ENCODE measurements at regions not wholly inside any gene's neighbourhood (a gene's known extent, or its start where the extent isn't known, plus 50 kb on each side); places are given as distances from the start of the nearest gene placed in this dataset.

GRCh38 chr15:31550211-31550977 is 223.8 kb downstream of the KLF13 start:
- Mint-ChIP-seq H3K4me3 (no peak overlapping the region), H3K9me3 (no peaks in the 10 kb centered on the region), H3K27ac (no peak overlapping the region), H3K27me3 (ENCODE audit: insufficient read depth) (no peaks in the 10 kb centered on the region), H3K36me3 (ENCODE audit: low read depth) (no peaks in the 10 kb centered on the region), H3K4me1 (no peaks in the 10 kb centered on the region)
- Histone ChIP-seq H3K36me3 (ENCODE audit: control insufficient read depth, insufficient read depth, low read length) (no peaks in the 10 kb centered on the region), H3K27ac (ENCODE audit: low read depth, low read length) (no peak overlapping the region), H3K27me3 (ENCODE audit: control insufficient read depth, insufficient read depth, low read length, poor library complexity, severe bottlenecking) (no peaks in the 10 kb centered on the region), H3K4me1 (ENCODE audit: control insufficient read depth, insufficient read depth, low read length) (no peaks in the 10 kb centered on the region), H3K9me3 (ENCODE audit: control insufficient read depth, low read length) (no peaks in the 10 kb centered on the region), H3K9ac (ENCODE audit: extremely low read depth, low read length, poor library complexity, severe bottlenecking) (no peak overlapping the region), H3K4me3 (ENCODE audit: low read length) (no peak overlapping the region)
- no peak for TF ChIP-seq CTCF (conservative IDR thresholded peaks at IDR 0.05)
- 94 to 95% methylated on average over 6 to 8 of the region's 8 CpGs for WGBS, 2 experiments (ENCODE audit: insufficient coverage in 1 of 2, insufficient read length in 1 of 2)
- DNase-seq, result no peak

DNA sequence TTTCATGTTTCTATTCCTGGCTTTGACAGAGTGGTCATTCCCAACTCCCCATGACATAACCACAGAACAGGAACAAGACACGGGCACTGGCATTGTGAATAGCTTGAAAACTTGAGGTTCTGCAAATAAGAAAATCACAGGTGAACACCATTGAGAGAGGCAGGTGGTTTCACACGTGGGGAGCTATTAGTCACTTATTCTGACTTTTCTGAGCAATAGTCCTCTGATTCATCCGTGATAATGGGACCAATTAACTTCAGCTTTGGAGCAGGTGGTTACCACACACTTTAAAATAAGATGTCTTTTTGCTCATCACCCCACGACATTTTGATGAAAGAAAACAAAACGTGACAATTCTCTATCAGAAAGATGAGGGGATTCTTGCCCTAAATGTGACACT is 224.7 kb downstream of the KLF13 start:
- no peak overlapping the region for H3K4me3 ChIP-seq (ENCODE audit: low read length)
- H3K9ac ChIP-seq (ENCODE audit: extremely low read depth, low read length, poor library complexity, severe bottlenecking), result no peak overlapping the region
- H3K4me1 ChIP-seq (ENCODE audit: control insufficient read depth, insufficient read depth, low read length), result no peaks in the 10 kb centered on the region
- no peak for DNase-seq
- no peaks in the 10 kb centered on the region for H3K9me3 ChIP-seq (ENCODE audit: control insufficient read depth, low read length)
- Mint-ChIP-seq H3K9me3 (no peaks in the 10 kb centered on the region), H3K4me3 (no peak overlapping the region), H3K36me3 (ENCODE audit: low read depth) (no peaks in the 10 kb centered on the region), H3K4me1 (no peaks in the 10 kb centered on the region), H3K27ac (no peak overlapping the region), H3K27me3 (ENCODE audit: insufficient read depth) (no peaks in the 10 kb centered on the region)
- TF ChIP-seq CTCF (conservative IDR thresholded peaks at IDR 0.05), result no peak
- no peak overlapping the region for H3K27ac ChIP-seq (ENCODE audit: low read depth, low read length)
- no peaks in the 10 kb centered on the region for H3K36me3 ChIP-seq (ENCODE audit: control insufficient read depth, insufficient read depth, low read length)
- 89 to 96% methylated on average over 5 of the region's 5 CpGs for WGBS, 2 experiments (ENCODE audit: insufficient coverage in 1 of 2, insufficient read length in 1 of 2)
- no peaks in the 10 kb centered on the region for H3K27me3 ChIP-seq (ENCODE audit: control insufficient read depth, insufficient read depth, low read length, poor library complexity, severe bottlenecking)

DNA sequence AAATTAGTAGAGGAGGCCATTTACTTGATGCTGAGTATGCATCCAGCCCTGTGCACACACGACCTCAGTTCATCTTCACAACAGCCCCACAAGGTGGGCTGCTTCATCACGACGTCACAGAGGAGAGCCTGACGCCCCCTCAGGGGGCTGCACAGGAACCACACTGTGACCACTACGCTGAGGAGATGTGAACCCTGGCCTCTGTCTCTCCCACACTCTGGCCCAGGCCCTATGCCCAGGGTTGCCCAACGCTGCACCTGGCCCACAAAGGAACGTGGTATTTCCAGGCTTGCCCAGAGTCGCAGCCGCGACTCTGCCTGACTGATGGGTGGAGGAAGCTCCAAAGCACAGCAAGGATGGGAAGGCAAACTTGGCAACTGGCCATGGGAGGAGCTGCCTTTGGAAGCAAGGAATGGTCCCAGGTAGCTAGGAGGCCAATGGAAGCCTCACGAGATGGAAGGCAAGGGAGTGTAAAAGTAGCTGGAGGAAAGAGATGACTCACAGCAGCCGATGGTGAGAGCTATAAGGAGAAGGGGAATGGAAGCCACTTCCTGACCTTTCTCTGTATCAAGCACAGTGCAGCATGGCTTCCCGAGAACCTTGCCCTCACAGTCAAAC is 226.0 kb downstream of the KLF13 start:
- 90 to 93% methylated on average over 10 to 13 of the region's 13 CpGs for WGBS, 2 experiments (ENCODE audit: insufficient coverage in 1 of 2, insufficient read length in 1 of 2)
- TF ChIP-seq CTCF (conservative IDR thresholded peaks at IDR 0.05), result no peak
- DNase-seq, result no peak
- no peaks in the 10 kb centered on the region for H3K4me1 Mint-ChIP-seq
- H3K36me3 Mint-ChIP-seq (ENCODE audit: low read depth), result no peaks in the 10 kb centered on the region
- Histone ChIP-seq H3K4me3 (ENCODE audit: low read length) (no peak overlapping the region), H3K4me1 (ENCODE audit: control insufficient read depth, insufficient read depth, low read length) (no peaks in the 10 kb centered on the region), H3K9me3 (ENCODE audit: control insufficient read depth, low read length) (no peaks in the 10 kb centered on the region), H3K27ac (ENCODE audit: low read depth, low read length) (no peak overlapping the region), H3K9ac (ENCODE audit: extremely low read depth, low read length, poor library complexity, severe bottlenecking) (no peak overlapping the region), H3K36me3 (ENCODE audit: control insufficient read depth, insufficient read depth, low read length) (peaks cover 3% of the 10 kb centered on the region), H3K27me3 (ENCODE audit: control insufficient read depth, insufficient read depth, low read length, poor library complexity, severe bottlenecking) (no peaks in the 10 kb centered on the region)
- H3K4me3 Mint-ChIP-seq, result no peak overlapping the region
- no peaks in the 10 kb centered on the region for H3K9me3 Mint-ChIP-seq
- H3K27ac Mint-ChIP-seq, result no peak overlapping the region
- no peaks in the 10 kb centered on the region for H3K27me3 Mint-ChIP-seq (ENCODE audit: insufficient read depth)

All from endodermal cell (in vitro differentiated cells).